Skeletal muscle tissue (tissue), 3 donors: ENCODE measurements at regions not wholly inside any gene's neighbourhood (a gene's known extent, or its start where the extent isn't known, plus 50 kb on each side); places are given as distances from the start of the nearest gene placed in this dataset.
"Not testable (repeated sequence)": the region's sequence is repeated elsewhere in the genome, so short reads cannot be mapped to it uniquely, and the experiment has no call there.

Experiments used
- H3K27ac ChIP-seq: one replicate; pipeline ENCODE4 v1.7.0; 2013; ENCODE audit warnings: mild to moderate bottlenecking, low read depth, low read length, inconsistent platforms
- H3K27me3 ChIP-seq, 3 donors: one replicate each; pipeline ENCODE4 v1.7.0; 2013; ENCODE audit warnings: low read length in 3 of 3; ENCODE audit not compliant: control insufficient read depth in 3 of 3, insufficient read depth in 3 of 3
- H3K36me3 ChIP-seq, 3 donors: one replicate each; pipeline ENCODE4 v1.7.0; 2013; ENCODE audit warnings: low read length in 3 of 3; ENCODE audit not compliant: control insufficient read depth in 3 of 3, insufficient read depth in 3 of 3
- H3K4me1 ChIP-seq, 3 donors: one replicate each; pipeline ENCODE4 v1.7.0; 2013; ENCODE audit warnings: low read length in 3 of 3, mild to moderate bottlenecking in 3 of 3; ENCODE audit not compliant: control insufficient read depth in 3 of 3, insufficient read depth in 3 of 3
- H3K4me3 ChIP-seq, 3 donors: one replicate each; pipeline ENCODE4 v1.7.0; 2013; ENCODE audit warnings: low read length in 3 of 3
- H3K9ac ChIP-seq, 3 donors: one replicate each; pipeline ENCODE4 v1.7.0; 2013; ENCODE audit warnings: low read length in 3 of 3, mild to moderate bottlenecking in 3 of 3, moderate library complexity in 2 of 3, low read depth in 1 of 3
- H3K9me3 ChIP-seq, 3 donors: one replicate each; pipeline ENCODE4 v1.7.0; 2013; ENCODE audit warnings: low read length in 3 of 3; ENCODE audit not compliant: control insufficient read depth in 3 of 3
- donor health status: Osteomylitis.

GRCh38 chr4:38289553-38289952, 329.4 kb downstream of the PTTG2 start:
- Histone ChIP-seq H3K9me3 (peaks cover 0 to 5% (median 3%) of the 10 kb centered on the region in 3 donors), H3K4me3 (no peak overlapping the region), H3K4me1 (no peaks in the 10 kb centered on the region), H3K27me3 (no peaks in the 10 kb centered on the region), H3K36me3 (no peaks in the 10 kb centered on the region), H3K9ac (no peak overlapping the region), H3K27ac (no peak overlapping the region)

- H3K9me3 ChIP-seq = peaks cover 0 to 5% (median 3%) of the 10 kb centered on the region in 3 donors
- no peak overlapping the region for H3K27ac ChIP-seq
- H3K36me3 ChIP-seq = no peaks in the 10 kb centered on the region
- no peaks in the 10 kb centered on the region for H3K27me3 ChIP-seq
- H3K4me3 ChIP-seq = no peak overlapping the region
- no peaks in the 10 kb centered on the region for H3K4me1 ChIP-seq
- H3K9ac ChIP-seq = no peak overlapping the region
Measured at GRCh38 chr4:38290366-38290765, 330.2 kb downstream of the PTTG2 start.

DNA sequence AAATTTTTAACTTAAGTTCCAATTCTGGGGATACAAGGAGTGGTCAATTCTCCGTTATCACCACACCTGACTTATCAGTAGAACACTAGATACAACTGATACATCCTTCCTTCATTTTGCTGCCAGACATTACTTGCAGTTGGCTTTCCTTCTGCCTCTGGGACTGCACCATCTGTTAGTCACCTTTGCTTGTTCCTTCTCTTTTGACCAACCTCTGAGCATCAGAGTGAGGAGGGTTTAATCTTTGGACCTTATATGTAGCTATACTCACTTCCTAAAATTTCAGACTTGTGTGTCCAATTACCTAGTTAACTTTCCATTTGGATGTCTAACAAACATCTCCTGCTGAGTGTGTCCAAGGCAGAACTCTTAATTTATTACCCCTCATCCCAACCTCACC, 330.7 kb downstream of the PTTG2 start:
- H3K9ac ChIP-seq = no peak overlapping the region
- no peak overlapping the region for H3K27ac ChIP-seq
- H3K4me3 ChIP-seq = no peak overlapping the region
- H3K4me1 ChIP-seq = no peaks in the 10 kb centered on the region
- H3K9me3 ChIP-seq = peaks cover 0 to 5% (median 3%) of the 10 kb centered on the region in 3 donors
- no peaks in the 10 kb centered on the region for H3K27me3 ChIP-seq
- H3K36me3 ChIP-seq = no peaks in the 10 kb centered on the region

- Histone ChIP-seq H3K27ac (no peak overlapping the region), H3K27me3 (no peaks in the 10 kb centered on the region), H3K4me1 (no peaks in the 10 kb centered on the region), H3K4me3 (no peak overlapping the region), H3K9ac (no peak overlapping the region), H3K9me3 (peaks cover 0 to 5% (median 3%) of the 10 kb centered on the region in 3 donors), H3K36me3 (no peaks in the 10 kb centered on the region)
Measured at GRCh38 chr4:38292529-38292928, 332.3 kb downstream of the PTTG2 start.

DNA sequence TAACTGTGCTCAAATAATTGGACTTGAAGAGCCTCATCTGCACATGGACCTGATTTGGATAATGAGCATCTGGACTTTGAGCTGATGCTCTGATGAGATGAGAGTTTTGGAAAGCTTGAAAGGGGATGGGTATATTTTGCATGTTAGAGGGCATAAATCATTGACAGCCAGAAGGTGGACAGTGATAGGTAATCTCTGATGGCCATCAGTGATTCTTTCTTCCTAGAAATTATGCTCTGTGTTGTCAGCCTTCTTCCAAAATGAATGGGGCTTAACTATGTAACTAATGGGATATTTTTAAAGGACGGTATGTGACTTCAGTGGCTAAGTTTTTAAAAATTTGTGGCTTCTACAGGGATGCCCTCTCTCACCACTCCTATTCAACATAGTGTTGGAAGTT, 334.0 kb downstream of the PTTG2 start:
- H3K27me3 ChIP-seq = no peaks in the 10 kb centered on the region
- H3K36me3 ChIP-seq = no peaks in the 10 kb centered on the region
- H3K4me3 ChIP-seq = no peak overlapping the region
- H3K9ac ChIP-seq = no peak overlapping the region
- no peaks in the 10 kb centered on the region for H3K4me1 ChIP-seq
- no peak overlapping the region for H3K27ac ChIP-seq
- peaks cover 3 to 12% (median 10%) of the 10 kb centered on the region in 3 donors for H3K9me3 ChIP-seq

DNA sequence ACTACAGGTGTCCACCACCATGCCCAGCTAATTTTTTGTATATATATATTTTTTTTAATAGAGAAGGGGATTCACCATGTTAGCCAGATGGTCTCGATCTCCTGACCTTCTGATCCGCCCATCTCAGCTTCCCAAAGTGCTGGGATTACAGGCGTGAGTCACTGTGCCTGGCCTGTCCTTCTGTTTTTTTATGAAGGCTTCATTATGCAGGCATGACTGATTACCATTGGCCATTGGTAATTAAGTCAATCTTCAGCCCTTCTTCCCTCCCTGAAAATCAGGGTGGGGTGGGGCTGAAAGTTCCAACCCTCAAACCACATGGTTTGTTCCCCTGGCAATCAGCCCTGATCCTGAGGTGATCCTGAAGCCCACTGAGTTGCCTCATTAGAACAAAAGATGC, 336.9 kb downstream of the PTTG2 start:
- Histone ChIP-seq H3K9me3 (peaks cover 3 to 12% (median 12%) of the 10 kb centered on the region in 3 donors), H3K9ac (no peak overlapping the region), H3K27ac (no peak overlapping the region), H3K4me3 (no peak overlapping the region), H3K4me1 (no peaks in the 10 kb centered on the region), H3K36me3 (no peaks in the 10 kb centered on the region), H3K27me3 (no peaks in the 10 kb centered on the region)

DNA sequence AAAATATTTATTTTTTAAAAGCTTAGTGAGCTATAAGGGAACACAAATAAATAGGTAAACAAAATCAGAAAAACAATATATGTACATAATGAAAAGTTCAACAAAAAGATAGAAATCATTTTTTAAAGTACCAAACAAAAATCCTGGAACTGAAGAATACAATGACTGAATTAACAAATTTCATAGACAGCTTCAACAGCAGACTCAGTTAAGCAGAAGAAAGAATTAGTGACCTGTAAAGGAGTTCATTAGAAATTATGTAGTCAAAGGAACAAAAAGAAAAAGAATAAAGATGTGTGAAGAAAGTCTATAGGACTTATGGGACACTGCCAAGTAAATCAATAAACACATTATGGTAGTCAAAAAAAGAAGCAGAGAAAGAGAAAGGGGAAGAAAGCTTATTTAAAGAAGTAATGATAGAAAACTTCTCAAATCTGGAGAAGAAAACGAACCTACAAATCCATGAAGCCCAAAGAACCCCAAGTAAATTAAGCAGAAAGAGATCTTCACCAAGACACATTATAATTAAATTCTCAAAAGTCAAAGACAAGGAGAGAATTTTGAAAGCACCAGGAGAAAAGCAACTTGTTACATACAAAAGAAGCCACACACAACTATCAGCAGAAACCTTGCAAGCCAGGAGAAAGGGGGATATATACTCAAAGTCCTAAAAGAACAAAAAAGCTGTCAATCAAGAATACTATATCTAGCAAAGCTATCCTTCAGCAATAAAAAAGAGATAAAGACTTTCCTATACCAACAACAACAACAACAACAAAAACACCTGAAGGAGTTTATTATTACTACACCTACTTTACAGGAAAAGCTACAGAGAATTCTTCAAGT, 338.9 kb downstream of the PTTG2 start:
- peaks cover 3 to 12% (median 9%) of the 10 kb centered on the region in 3 donors for H3K9me3 ChIP-seq
- no peak overlapping the region for H3K9ac ChIP-seq
- H3K27me3 ChIP-seq = no peaks in the 10 kb centered on the region
- H3K27ac ChIP-seq = no peak overlapping the region
- H3K4me1 ChIP-seq = no peaks in the 10 kb centered on the region
- H3K36me3 ChIP-seq = no peaks in the 10 kb centered on the region
- no peak overlapping the region for H3K4me3 ChIP-seq

GRCh38 chr4:38302910-38303309, 342.7 kb downstream of the PTTG2 start:
- Histone ChIP-seq H3K4me1 (no peaks in the 10 kb centered on the region), H3K9me3 (peaks cover 3 to 8% (median 6%) of the 10 kb centered on the region in 3 donors), H3K36me3 (no peaks in the 10 kb centered on the region), H3K9ac (no peak overlapping the region), H3K27me3 (no peaks in the 10 kb centered on the region), H3K27ac (no peak overlapping the region), H3K4me3 (no peak overlapping the region)

DNA sequence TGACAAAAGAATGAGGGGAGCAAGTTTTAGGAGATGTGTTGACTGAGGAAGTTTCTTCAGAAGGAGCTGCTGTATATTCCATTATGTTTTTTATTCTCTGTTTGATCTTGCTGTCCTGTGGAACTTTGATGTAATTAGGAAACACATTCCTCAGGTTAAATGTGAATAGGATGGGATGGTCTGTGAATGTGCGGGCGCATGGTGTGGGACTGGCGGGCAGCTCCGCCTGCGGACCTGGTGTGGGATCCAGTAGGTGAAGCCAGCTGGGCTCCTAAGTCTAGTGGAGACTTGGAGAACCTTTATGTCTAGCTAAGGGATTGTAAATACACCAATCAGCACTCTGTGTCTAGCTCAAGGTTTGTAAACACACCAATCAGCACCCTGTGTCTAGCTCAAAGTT, 344.3 kb downstream of the PTTG2 start:
- not testable (repeated sequence) for H3K9ac ChIP-seq, H3K27me3 ChIP-seq, H3K4me3 ChIP-seq, H3K9me3 ChIP-seq, H3K36me3 ChIP-seq, H3K27ac ChIP-seq, H3K4me1 ChIP-seq

DNA sequence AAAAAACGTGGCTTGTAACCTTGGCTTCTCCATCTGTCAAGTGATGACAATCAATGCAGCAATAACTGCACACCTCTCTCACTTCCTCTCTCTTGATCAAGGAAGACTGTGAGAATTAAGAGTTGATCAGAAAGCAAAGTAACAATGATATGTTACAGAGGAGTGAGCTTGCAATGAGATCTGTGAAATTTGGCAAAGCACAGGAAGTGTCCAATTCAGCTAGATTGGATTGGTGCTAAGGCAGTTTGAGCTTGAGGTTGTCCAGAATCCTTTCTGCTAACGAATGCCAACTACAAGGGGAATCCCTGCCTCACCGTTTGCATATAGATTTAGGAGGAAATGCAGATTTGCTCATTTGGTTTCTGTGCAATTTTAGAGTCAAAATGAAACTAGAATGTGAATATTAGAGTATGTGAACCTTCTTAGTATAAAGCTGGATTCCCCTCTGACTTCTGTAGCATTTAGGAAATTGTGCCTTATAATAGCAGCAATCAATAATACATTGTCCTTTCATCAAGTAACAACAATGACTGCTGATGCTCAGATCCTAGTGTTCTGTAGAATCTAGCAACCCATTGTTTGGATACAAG, 346.4 kb downstream of the PTTG2 start:
- Histone ChIP-seq H3K4me3 (no peak overlapping the region), H3K9ac (no peak overlapping the region), H3K36me3 (no peaks in the 10 kb centered on the region), H3K9me3 (no peaks in the 10 kb centered on the region), H3K4me1 (peaks cover 3 to 4% (median 3%) of the 10 kb centered on the region in 3 donors), H3K27me3 (no peaks in the 10 kb centered on the region), H3K27ac (no peak overlapping the region)
